ENCODE measurements at regions not wholly inside any gene's neighbourhood (a gene's known extent, or its start where the extent isn't known, plus 50 kb on each side); places are given as distances from the start of the nearest gene placed in this dataset.

DNA sequence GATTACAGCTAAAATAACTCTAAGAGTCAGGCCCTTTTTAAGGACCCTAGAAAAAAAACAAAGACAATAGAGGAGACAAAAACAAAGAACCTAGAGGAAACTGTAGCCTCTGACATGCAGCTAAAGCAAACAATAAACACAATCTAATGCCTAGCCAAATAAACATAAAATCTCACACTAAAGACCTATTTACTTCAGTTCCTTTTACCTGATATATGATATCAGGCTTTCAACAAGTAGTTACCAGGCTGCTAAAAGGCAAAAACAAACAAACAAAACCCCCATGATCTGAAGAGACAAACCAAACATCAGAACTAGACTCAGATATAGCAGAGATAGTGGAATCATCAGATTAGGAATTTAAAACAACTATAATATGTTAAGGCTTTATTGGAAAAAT is 226.5 kb upstream of the POU5F2 start:
- H3K4me3 ChIP-seq, result no peak overlapping the region
- H3K27ac ChIP-seq, result no peak overlapping the region
- H3K4me1 ChIP-seq, result no peaks in the 10 kb centered on the region
- TF ChIP-seq, protein P1, sequence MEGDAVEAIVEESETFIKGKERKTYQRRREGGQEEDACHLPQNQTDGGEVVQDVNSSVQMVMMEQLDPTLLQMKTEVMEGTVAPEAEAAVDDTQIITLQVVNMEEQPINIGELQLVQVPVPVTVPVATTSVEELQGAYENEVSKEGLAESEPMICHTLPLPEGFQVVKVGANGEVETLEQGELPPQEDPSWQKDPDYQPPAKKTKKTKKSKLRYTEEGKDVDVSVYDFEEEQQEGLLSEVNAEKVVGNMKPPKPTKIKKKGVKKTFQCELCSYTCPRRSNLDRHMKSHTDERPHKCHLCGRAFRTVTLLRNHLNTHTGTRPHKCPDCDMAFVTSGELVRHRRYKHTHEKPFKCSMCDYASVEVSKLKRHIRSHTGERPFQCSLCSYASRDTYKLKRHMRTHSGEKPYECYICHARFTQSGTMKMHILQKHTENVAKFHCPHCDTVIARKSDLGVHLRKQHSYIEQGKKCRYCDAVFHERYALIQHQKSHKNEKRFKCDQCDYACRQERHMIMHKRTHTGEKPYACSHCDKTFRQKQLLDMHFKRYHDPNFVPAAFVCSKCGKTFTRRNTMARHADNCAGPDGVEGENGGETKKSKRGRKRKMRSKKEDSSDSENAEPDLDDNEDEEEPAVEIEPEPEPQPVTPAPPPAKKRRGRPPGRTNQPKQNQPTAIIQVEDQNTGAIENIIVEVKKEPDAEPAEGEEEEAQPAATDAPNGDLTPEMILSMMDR (IDR thresholded peaks at IDR 0.05), result no peak
- DNase-seq (ENCODE audit: low spot score), result no peak
- no peaks in the 10 kb centered on the region for H3K9me3 ChIP-seq
- H3K36me3 ChIP-seq, result no peaks in the 10 kb centered on the region
- no peaks in the 10 kb centered on the region for H3K27me3 ChIP-seq

DNA sequence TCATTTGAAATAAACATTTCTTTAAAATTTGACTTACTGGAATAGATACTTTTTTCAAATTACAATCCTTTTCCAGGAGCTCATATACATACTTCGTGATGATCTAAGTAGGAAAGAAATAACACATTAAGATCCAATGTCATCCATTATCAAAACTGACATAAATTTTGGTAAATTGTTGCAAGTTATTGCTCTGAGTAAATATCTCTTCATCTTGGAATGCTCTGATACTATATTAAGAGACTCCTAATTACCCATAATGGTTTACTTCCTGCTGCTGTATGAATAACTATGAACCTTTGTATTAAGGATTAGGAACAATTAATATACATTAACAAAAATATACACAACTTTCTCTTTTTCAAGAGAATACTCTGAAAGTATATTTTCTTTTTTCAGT is 223.0 kb upstream of the POU5F2 start:
- DNase-seq (ENCODE audit: low spot score), result no peak

DNA sequence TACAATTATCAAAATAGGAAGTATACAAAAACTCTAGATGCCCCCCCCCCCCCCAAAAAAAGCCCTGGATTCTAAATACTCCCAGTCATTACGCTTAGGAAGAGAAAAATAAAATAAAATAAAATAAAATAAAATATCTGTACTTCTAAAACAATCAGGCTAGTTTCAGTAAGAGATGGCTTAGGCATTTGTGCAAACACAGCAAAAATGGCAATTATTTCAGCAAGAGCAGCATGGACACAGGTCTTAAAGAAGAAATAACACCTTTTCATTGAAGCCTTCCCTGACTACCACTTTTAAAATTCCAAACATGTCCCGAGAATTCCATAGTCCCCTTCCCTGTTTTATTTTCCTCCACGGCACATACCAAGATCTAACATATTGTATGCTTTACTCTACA is 218.6 kb upstream of the POU5F2 start:
- Histone ChIP-seq H3K27me3 (no peaks in the 10 kb centered on the region), H3K4me1 (no peaks in the 10 kb centered on the region), H3K36me3 (no peaks in the 10 kb centered on the region), H3K9me3 (no peaks in the 10 kb centered on the region), H3K4me3 (no peak overlapping the region), H3K27ac (no peak overlapping the region)
- DNase-seq (ENCODE audit: low spot score), result no peak
- TF ChIP-seq, protein P1 (IDR thresholded peaks at IDR 0.05), result no peak

More for the DNA sequence above, 223.0 kb upstream of the POU5F2 start:
- TF ChIP-seq, protein P1 (IDR thresholded peaks at IDR 0.05), result no peak
- Histone ChIP-seq H3K27me3 (no peaks in the 10 kb centered on the region), H3K9me3 (no peaks in the 10 kb centered on the region), H3K36me3 (no peaks in the 10 kb centered on the region), H3K4me3 (no peak overlapping the region), H3K27ac (no peak overlapping the region), H3K4me1 (no peaks in the 10 kb centered on the region)

DNA sequence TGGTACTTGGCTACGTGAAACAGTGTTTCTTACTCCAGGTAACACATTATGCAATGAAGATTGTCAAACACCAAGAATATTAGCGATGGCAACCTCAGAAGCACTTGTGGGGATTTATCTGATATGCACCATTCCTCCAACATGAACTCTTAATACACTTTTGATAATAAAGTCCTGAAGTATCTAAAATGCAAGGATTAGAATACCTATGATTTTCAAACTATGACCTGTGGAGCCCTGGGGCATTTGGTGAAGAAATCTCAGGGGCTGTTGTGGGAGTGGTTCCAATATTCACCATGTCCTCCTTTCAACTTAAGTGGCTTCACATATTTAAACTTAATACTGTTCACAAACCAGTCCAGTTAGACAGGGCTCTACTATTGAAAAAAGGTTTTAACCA is 214.6 kb upstream of the POU5F2 start:
- no peak for DNase-seq (ENCODE audit: low spot score)
- Histone ChIP-seq H3K27me3 (no peaks in the 10 kb centered on the region), H3K4me3 (no peak overlapping the region), H3K4me1 (no peaks in the 10 kb centered on the region), H3K36me3 (no peaks in the 10 kb centered on the region), H3K27ac (no peak overlapping the region), H3K9me3 (no peaks in the 10 kb centered on the region)
- TF ChIP-seq, protein P1 (IDR thresholded peaks at IDR 0.05), result no peak

DNA sequence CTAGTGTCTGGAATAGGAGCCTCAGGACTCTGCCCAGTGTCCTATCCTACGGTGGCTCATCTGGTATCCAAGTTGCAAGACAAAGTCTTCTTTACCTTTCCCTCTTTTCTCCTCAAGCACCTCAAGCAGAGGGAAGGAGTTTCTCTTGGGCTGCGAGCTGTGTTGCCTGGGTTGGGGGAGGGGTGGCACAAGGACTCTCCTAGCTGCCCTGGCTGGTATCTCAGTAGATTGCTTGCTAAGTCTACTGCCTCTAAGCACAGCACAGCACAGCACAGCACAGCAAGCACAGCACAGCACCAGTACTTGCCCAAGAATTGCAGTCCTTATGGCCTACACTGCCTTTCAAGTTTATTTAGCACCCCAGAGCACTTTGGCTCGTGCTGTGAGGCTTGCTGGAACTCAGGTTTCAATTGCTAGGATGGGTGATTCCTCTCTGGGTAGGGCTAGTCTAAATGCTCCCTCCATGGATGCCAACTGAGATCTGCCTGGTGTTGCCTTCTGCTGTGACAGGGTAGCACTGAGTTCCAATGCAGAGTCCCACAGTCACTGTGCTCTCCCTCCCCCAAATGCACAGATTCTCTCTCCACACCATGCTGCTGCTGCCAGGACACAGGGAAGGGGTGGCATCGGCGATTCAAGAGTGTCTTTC is 213.1 kb upstream of the POU5F2 start:
- Histone ChIP-seq H3K36me3 (no peaks in the 10 kb centered on the region), H3K4me1 (no peaks in the 10 kb centered on the region), H3K9me3 (no peaks in the 10 kb centered on the region), H3K27me3 (no peaks in the 10 kb centered on the region), H3K27ac (no peak overlapping the region), H3K4me3 (no peak overlapping the region)
- TF ChIP-seq, protein P1 (IDR thresholded peaks at IDR 0.05), result no peak
- DNase-seq (ENCODE audit: low spot score), result no peak

DNA sequence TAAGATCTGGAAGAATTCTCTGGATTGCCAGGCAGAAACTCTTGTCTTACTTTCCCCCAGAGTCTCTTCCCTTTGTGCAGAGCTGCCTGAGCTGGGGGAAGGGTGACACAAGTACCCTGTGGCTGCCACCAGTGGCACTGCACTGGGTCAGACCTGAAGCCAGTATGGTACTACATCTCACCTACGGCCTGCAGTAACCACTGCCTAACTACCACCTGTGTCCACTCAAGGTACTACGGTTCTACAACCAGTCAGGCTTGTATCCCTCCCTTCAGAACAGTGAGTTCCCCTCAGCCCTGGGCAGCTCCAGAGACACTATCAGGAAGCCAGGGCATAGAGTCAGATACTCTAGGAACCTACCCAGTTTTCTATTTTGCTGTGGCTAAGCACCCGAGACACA is 212.0 kb upstream of the POU5F2 start:
- H3K36me3 ChIP-seq, result no peaks in the 10 kb centered on the region
- H3K9me3 ChIP-seq, result no peaks in the 10 kb centered on the region
- no peaks in the 10 kb centered on the region for H3K27me3 ChIP-seq
- DNase-seq (ENCODE audit: low spot score), result no peak
- H3K27ac ChIP-seq, result no peak overlapping the region
- H3K4me1 ChIP-seq, result no peaks in the 10 kb centered on the region
- TF ChIP-seq, protein P1 (IDR thresholded peaks at IDR 0.05), result no peak
- H3K4me3 ChIP-seq, result no peak overlapping the region
